Fibroblast of the aortic adventitia (primary cell): ENCODE measurements at regions not wholly inside any gene's neighbourhood (a gene's known extent, or its start where the extent isn't known, plus 50 kb on each side); places are given as distances from the start of the nearest gene placed in this dataset.

Source experiments
- DNase-seq: peaks from one replicate; pipeline ENCODE4 v3.0.0-alpha.2; 2010; ENCODE audit warnings: low read depth
- H3K4me3 ChIP-seq: 2 replicates; pipeline ENCODE4 v1.5.1; 2011; ENCODE audit warnings: low read depth, mild to moderate bottlenecking, control low read depth, low read length, moderate library complexity
- TF ChIP-seq, protein P1 (sequence below): IDR thresholded peaks from 2 replicates; pipeline ENCODE4 v1.5.1; 2011; ENCODE audit warnings: mild to moderate bottlenecking, low read length, control low read depth, inconsistent platforms; ENCODE audit not compliant: insufficient read depth

DNA sequence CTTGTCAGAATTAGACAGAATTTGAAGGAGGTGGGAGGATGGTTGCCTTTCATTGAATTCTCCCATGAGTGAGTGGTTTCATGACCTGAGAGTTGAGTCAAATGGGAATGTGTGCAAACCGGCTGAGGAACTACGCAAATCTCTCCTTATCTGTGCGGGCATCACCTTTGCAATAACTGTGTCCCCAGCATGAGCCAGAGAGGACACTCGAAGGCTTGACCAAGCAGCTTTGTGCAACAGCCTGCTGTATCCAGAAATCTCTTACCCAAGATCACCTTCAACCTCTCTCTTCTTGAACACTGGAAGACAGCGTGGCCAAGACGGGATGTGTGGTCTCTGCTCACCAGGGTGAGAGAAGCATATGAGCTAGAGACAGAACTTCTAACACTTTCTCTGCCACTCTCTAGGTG is 93.8 kb upstream of the IKZF1 start:
- no peak for DNase-seq
- no peak overlapping the region for H3K4me3 ChIP-seq
- TF ChIP-seq, protein P1, sequence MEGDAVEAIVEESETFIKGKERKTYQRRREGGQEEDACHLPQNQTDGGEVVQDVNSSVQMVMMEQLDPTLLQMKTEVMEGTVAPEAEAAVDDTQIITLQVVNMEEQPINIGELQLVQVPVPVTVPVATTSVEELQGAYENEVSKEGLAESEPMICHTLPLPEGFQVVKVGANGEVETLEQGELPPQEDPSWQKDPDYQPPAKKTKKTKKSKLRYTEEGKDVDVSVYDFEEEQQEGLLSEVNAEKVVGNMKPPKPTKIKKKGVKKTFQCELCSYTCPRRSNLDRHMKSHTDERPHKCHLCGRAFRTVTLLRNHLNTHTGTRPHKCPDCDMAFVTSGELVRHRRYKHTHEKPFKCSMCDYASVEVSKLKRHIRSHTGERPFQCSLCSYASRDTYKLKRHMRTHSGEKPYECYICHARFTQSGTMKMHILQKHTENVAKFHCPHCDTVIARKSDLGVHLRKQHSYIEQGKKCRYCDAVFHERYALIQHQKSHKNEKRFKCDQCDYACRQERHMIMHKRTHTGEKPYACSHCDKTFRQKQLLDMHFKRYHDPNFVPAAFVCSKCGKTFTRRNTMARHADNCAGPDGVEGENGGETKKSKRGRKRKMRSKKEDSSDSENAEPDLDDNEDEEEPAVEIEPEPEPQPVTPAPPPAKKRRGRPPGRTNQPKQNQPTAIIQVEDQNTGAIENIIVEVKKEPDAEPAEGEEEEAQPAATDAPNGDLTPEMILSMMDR, result no peak

DNA sequence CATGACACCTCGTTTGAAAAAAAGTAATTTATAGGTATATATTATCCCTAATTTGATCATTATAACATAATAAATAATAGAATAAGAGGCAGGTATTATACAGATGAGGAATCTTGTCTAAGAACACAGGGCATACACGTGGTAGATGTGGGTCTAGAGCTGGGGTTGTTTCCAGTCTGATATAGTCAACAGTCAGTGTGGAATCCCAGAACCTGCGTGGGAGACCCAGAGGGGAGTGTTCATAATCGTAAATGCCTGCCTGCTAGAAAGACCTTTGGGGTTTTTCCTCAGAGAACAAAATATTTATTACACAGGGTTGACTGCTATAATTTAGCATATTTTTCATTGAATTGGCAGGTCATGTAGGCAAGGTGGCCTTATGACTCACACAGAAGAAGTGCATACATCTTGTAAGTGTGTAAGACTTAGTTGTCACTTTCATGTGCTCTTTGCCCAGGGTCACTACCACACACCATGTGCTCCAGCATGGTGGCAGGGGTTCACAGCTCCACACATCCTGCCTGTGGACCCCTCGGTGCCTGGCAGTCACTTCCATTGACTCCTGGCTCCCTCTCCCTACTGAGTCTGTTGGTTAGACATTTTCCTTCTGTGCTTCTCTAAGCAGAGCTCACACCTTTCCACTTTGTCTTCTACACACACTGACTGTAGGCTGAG is 94.9 kb upstream of the IKZF1 start:
- TF ChIP-seq, protein P1, result no peak
- no peak for DNase-seq
- H3K4me3 ChIP-seq, result no peak overlapping the region

DNA sequence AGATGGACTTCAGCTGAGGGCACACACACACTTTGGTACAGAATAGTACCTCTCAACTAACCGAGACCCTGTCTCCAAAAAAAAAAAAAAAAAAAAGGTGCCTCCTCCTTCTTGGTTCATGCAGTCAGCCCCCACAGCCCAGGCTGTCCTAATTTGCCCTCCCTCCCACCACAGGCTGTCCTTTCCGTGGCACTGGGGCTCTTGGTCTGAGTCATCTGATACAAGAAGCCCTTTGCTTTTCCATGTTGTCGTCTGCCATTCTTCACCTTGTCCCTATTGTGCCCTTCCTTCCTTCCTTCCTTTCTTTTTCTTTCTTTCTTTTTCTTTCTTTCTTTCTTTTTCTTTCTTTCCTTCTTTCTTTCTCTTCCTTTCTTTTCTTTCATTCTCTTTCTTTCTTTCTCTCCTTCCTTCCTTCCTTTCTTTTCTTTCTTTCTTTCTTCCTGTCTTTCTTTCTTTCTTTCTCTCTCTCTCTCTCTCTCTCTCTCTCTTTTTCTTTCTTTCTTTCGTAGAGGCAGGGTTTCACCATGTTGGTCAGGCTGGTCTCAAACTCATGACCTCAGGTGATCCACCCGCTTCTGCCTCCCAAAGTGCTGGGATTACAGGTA is 96.0 kb upstream of the IKZF1 start:
- no peak for DNase-seq
- H3K4me3 ChIP-seq, result no peak overlapping the region
- TF ChIP-seq, protein P1, result no peak

DNA sequence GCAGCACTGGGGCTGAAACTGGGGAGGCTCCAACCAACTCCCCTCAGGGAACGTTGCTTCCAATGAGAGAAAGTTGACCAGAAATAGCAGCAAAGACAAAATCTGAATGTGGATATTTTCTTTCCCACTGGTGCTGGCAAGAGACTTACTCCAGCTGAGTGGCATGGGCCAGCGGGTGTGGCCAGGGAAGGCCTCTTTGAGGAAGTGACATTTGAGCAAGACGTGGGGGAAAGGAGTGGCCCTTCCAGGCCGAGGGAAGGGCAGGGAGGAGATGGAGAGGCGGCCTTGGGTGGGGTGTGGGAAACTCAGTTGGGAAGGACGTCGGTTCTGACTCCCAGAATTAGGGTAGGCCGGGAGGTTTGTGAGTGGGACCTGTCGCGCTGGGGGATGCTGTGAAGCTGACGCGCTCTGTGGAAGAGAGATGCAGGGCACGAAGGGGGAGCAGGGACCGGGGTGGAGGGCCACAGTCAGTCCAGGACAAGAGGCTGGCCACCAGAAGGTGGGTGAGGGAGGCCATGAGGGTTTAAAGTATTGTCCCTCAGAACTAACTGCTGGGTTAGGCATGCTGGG is 96.7 kb upstream of the IKZF1 start:
- no peak overlapping the region for H3K4me3 ChIP-seq
- TF ChIP-seq, protein P1, result no peak
- DNase-seq, result no peak

DNA sequence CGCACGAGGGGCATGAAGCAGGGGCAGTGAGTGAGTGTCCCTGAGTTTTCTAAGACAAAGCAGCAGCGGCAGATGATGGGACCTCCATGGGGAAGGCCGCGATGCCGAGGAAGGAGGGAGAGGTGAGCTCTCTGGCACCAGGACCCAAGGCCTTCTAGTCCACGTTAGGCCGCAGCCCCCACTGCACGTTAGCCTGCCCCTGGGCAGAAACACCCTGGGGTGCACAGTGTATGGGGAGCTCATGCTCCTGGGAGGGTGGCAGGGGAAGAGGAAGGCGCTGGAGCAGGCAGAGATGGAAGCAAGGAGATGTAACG is 97.3 kb upstream of the IKZF1 start:
- DNase-seq, result no peak
- no peak overlapping the region for H3K4me3 ChIP-seq
- TF ChIP-seq, protein P1, result no peak

DNA sequence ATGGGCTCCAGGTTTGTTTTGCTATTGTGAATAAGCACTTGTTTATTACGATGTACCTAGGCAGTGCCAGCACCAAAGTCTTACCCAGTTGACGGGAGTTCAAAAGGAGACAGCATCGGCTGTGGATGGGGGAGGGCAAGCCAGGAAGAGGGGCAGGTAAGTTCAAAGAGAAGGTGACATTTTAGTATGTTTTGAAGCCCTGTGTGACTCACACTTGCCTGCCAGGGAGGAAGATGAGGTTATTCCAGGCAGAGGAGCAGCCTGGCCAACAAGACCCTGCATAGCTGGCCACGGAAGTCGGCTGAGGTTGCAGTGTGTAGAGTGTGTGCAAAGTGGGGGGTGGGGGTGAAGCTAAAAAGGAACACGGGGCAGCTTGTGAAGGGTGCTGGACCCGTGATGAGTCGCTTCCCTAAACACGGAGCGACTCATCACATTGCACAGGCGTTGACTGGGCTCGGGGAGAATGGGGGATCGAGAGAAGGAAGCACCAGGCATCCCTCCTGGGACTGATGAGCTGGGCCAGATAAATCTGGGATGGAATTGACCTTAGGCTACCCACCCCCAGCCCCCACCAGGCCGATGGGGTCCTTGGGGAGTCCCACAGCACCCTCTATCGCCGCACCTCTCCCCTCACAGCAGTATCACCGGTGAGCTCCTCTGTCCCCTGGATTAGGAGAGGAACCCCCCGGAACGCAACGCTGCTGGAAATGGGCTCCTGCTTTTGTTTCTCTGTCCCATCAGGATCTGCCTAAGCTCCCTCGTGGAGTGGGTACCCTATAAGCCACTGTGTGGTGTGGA is 97.9 kb upstream of the IKZF1 start:
- TF ChIP-seq, protein P1, result no peak
- no peak overlapping the region for H3K4me3 ChIP-seq
- no peak for DNase-seq
